ENCODE measurements at regions not wholly inside any gene's neighbourhood (a gene's known extent, or its start where the extent isn't known, plus 50 kb on each side); places are given as distances from the start of the nearest gene placed in this dataset.

DNA sequence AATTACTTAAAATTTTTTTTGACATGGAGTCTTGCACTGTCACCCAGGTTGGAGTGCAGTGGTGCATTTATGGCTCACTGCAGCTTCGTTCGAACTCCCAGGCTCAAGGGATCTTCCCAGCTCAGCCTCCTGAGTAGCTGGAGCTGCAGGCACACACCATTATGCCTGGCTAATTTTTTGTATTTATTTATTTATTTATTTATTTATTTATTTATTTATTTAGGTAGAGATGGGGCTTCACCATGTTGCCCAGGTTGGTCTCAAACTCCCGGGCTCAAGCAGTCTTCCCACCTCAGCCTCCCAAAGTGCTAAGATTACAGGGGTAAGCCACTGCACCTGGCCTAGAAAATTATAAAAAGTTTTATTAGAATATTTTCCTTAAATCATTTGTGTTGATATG lies 73.6 kb downstream of the DACT1 start:
- Histone ChIP-seq H3K27ac (no peak overlapping the region), H3K4me3 (no peak overlapping the region), H3K27me3 (no peaks in the 10 kb centered on the region), H3K9me3 (no peaks in the 10 kb centered on the region), H3K36me3 (replicated peaks in 1 of 2; ENCODE audit: insufficient read depth in 1 of 2, low read depth in 2 of 2) (no peaks in the 10 kb centered on the region), H3K4me1 (no peaks in the 10 kb centered on the region)
- DNase-seq (no peak), ATAC-seq (no peak)
- TF ChIP-seq POLR2A (IDR thresholded peaks at IDR 0.05) = no peak
- no peak for TF ChIP-seq CTCF (IDR thresholded peaks at IDR 0.05)
- WGBS, 2 donors = 86 to 94% methylated on average over 3 of the region's 3 CpGs
- intact Hi-C loops (cut with DNase I) = no loop called here

DNA sequence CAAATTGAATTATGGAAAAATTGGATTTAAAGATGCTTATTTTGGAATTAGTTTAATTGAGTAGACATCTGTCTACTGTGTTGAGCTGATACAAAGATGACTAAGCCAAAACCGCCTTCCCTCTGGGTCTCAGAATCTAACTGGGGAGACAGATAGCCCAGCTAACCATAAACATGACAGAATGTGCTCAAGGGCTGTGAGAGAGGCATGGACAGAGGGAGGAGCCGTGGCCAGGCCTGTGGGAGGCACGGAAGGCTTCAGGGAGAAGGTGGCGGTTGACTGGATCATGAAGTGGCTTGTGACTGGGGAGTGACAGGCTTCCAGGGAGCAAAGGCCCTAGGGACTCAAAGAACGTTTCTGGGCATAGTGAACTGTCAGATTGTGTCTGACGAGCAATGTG lies 74.6 kb downstream of the DACT1 start:
- Histone ChIP-seq H3K27me3 (no peaks in the 10 kb centered on the region), H3K4me3 (no peak overlapping the region), H3K36me3 (replicated peaks in 1 of 2; ENCODE audit: insufficient read depth in 1 of 2, low read depth in 2 of 2) (no peaks in the 10 kb centered on the region), H3K9me3 (no peaks in the 10 kb centered on the region), H3K27ac (no peak overlapping the region), H3K4me1 (no peaks in the 10 kb centered on the region)
- no peak for ATAC-seq
- TF ChIP-seq CTCF (IDR thresholded peaks at IDR 0.05) = no peak
- intact Hi-C loops (cut with DNase I) = no loop called here
- no peak for DNase-seq
- 63 to 72% methylated on average over 6 of the region's 6 CpGs for WGBS, 2 donors

DNA sequence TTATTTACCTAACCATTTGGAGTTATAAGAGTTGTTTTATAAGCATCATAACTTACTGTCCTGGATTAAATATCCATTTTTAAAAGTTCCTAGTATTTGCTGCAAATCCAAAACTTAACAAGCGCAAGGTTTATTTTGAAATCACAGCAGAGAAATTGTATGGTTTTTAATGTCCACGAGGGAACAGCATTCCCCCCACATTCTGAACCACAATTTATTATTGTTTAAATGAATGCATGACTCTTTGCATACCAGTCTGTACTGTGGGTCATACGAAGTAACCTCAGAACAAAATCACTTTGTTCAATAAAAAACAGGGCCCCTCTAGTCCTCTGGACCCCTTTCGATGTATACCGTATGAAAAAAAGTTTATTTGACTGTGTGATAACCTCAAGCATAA lies 75.9 kb downstream of the DACT1 start:
- no peaks in the 10 kb centered on the region for H3K36me3 ChIP-seq (replicated peaks in 1 of 2; ENCODE audit: insufficient read depth in 1 of 2, low read depth in 2 of 2)
- 67 to 69% methylated on average over 5 of the region's 5 CpGs for WGBS, 2 donors
- no peak overlapping the region for H3K27ac ChIP-seq
- TF ChIP-seq CTCF (IDR thresholded peaks at IDR 0.05) (no peak), POLR2A (IDR thresholded peaks at IDR 0.05) (no peak)
- H3K9me3 ChIP-seq = no peaks in the 10 kb centered on the region
- intact Hi-C loops (cut with DNase I) = no loop called here
- no peaks in the 10 kb centered on the region for H3K4me1 ChIP-seq
- ATAC-seq (no peak), DNase-seq (no peak)
- no peaks in the 10 kb centered on the region for H3K27me3 ChIP-seq
- H3K4me3 ChIP-seq = no peak overlapping the region

DNA sequence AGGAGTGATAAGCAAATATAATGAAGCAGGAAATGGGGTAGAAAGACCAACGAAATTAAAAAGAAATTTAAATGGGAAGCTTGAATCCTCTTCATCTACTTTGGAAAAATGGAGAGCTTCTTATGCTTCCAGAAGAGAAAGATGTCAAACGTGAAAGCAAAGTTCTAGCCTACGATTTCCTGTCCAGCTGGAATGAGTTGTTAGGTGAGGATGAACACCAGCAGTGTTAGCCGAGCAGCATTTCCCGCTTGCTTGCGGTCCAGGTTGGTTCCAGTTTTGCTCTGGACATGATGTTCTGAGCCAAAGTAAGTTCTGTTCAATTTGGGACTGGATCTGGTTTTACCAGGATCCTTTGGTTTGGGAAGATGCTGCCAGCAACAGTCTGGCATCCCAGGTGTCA lies 78.9 kb downstream of the DACT1 start:
- intact Hi-C loops (cut with DNase I) = no loop called here
- Histone ChIP-seq H3K9me3 (no peaks in the 10 kb centered on the region), H3K27ac (no peak overlapping the region), H3K27me3 (no peaks in the 10 kb centered on the region), H3K4me3 (no peak overlapping the region), H3K4me1 (no peaks in the 10 kb centered on the region), H3K36me3 (replicated peaks in 1 of 2; ENCODE audit: insufficient read depth in 1 of 2, low read depth in 2 of 2) (no peaks in the 10 kb centered on the region)
- no peak for TF ChIP-seq CTCF (IDR thresholded peaks at IDR 0.05)
- TF ChIP-seq POLR2A (IDR thresholded peaks at IDR 0.05) = no peak
- ATAC-seq (no peak), DNase-seq (no peak)
- WGBS, 2 donors = 62 to 65% methylated on average over 6 of the region's 6 CpGs

DNA sequence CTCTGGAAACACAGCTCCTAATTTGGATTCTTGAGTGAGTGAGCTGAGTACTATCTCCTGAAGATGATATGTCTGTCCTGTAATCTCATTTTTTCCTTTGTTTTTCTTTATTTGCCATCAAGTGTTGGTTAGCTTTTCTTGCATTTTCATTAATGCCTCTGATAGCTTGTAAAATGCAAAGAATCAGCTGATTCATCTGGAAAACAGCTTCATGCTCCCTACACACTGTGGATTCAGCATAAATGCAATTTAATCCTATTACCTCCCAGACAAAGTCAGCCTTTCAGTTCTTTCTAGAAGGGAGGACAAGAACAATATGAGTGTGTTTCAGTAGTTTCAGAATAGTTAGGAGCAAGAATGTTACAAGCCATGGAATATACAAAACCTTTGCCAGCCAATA lies 79.4 kb downstream of the DACT1 start:
- no peak for ATAC-seq
- intact Hi-C loops (cut with DNase I) = no loop called here
- no peaks in the 10 kb centered on the region for H3K4me1 ChIP-seq
- no peak overlapping the region for H3K27ac ChIP-seq
- TF ChIP-seq POLR2A (IDR thresholded peaks at IDR 0.05) = no peak
- TF ChIP-seq CTCF (IDR thresholded peaks at IDR 0.05) = no peak
- no peak for DNase-seq
- H3K9me3 ChIP-seq = no peaks in the 10 kb centered on the region
- no peaks in the 10 kb centered on the region for H3K36me3 ChIP-seq (replicated peaks in 1 of 2; ENCODE audit: insufficient read depth in 1 of 2, low read depth in 2 of 2)
- no peak overlapping the region for H3K4me3 ChIP-seq
- no peaks in the 10 kb centered on the region for H3K27me3 ChIP-seq
